ENCODE measurements at regions not wholly inside any gene's neighbourhood (a gene's known extent, or its start where the extent isn't known, plus 50 kb on each side); places are given as distances from the start of the nearest gene placed in this dataset.

DNA sequence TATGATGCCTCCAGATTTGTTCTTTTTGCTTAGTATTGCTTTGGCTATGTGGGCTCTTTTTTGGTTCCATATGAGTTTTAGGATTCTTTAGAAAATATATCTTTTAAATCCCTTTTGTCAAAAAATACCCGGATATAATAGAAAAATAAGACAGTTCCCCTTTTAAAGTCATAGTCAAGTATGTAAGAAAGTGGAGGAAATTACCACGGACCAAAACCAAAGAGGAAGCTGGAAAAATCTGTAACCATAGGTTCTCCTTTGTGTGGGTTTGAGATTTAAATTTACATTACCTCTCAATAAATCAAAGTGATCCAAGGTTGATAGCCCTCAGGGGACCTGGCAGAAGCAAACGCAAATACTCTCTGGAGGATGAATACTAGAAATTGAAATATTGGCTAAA lies 58.3 kb upstream of the PACRGL start:
- no peak for ATAC-seq (ENCODE audit: low read depth)
- dilution Hi-C loops (cut with HindIII; ENCODE audit: low sequenced_read_pairs, unreplicated experiment), result no loop called here

More for the DNA sequence above, 58.3 kb upstream of the PACRGL start:
- H3K14ac ChIP-seq (replicated peaks; ENCODE audit: low read depth, low read length), result no peak overlapping the region
- CTCF ChIA-PET, result no interaction called here
- H4K91ac ChIP-seq (ENCODE audit: insufficient read depth, low read depth, low read length), result no peak overlapping the region
- H3K9me3 ChIP-seq (ENCODE audit: control insufficient read depth, insufficient read depth, low read length), result no peaks in the 10 kb centered on the region
- no peak overlapping the region for H2AFZ ChIP-seq (replicated peaks; ENCODE audit: low read length, poor library complexity)
- no peak overlapping the region for H3K4ac ChIP-seq (ENCODE audit: low read depth, low read length)
- no peak overlapping the region for H3K4me2 ChIP-seq (ENCODE audit: low read depth, low read length)
- no peaks in the 10 kb centered on the region for H3K4me1 ChIP-seq (ENCODE audit: control insufficient read depth, insufficient read depth, low read length)
- H3K56ac ChIP-seq (ENCODE audit: extremely low read depth, insufficient read depth, low read length), result no peak overlapping the region
- BruUV-seq (replicated peaks), result no TSS peak
- H3K18ac ChIP-seq (ENCODE audit: low read depth, low read length), result no peak overlapping the region
- WGBS, 2 experiments (ENCODE audit: extremely low coverage in 2 of 2, insufficient read length in 1 of 2), result no CpG with 5 or more reads among the region's 3 CpGs
- H2AK5ac ChIP-seq (ENCODE audit: low read depth, low read length), result no peak overlapping the region
- no peak overlapping the region for H4K5ac ChIP-seq (ENCODE audit: low read depth, low read length)
- POLR2A ChIA-PET (ENCODE audit: unreplicated experiment), result no interaction called here
- no peak overlapping the region for H2BK120ac ChIP-seq (ENCODE audit: low read depth, low read length)
- DNase-seq, result no peak
- no peaks in the 10 kb centered on the region for H3K79me1 ChIP-seq (ENCODE audit: low read depth in 1 of 2, low read length in 2 of 2)
- in situ Hi-C loops (cut with MboI; ENCODE audit: low sequenced_read_pairs) (no loop called here), intact Hi-C loops (cut with micrococcal nuclease) (no loop called here)
- no peak overlapping the region for H3K27ac ChIP-seq (ENCODE audit: insufficient read depth, low read length)
- H4K20me1 ChIP-seq (ENCODE audit: insufficient read depth, low read length), result no peaks in the 10 kb centered on the region
- H2BK15ac ChIP-seq (ENCODE audit: low read depth, low read length), result no peak overlapping the region
- H3K36me3 ChIP-seq (ENCODE audit: control insufficient read depth, insufficient read depth, low read length), result no peaks in the 10 kb centered on the region
- no peaks in the 10 kb centered on the region for H3K27me3 ChIP-seq (ENCODE audit: control insufficient read depth, insufficient read depth, low read length)
- H4K8ac ChIP-seq (ENCODE audit: low read depth in 2 of 2, low read length in 2 of 2), result no peak overlapping the region
- H3K4me3 ChIP-seq (ENCODE audit: insufficient read depth, low read depth, low read length), result no peak overlapping the region
- H3K9ac ChIP-seq (ENCODE audit: low read depth, low read length), result no peak overlapping the region
- H2AK9ac ChIP-seq (replicated peaks; ENCODE audit: low read depth, low read length, poor library complexity), result no peak overlapping the region
- TF ChIP-seq CEBPB (IDR thresholded peaks at IDR 0.05; ENCODE audit: low read depth, low read length) (no peak), SMC3 (IDR thresholded peaks at IDR 0.05; ENCODE audit: low read depth, low read length) (no peak), RAD21 (IDR thresholded peaks at IDR 0.05; ENCODE audit: low read length) (no peak), NFE2L2 (IDR thresholded peaks at IDR 0.05; ENCODE audit: low read depth, low read length) (no peak), RFX5 (IDR thresholded peaks at IDR 0.05; ENCODE audit: low read depth, low read length) (no peak), RCOR1 (IDR thresholded peaks at IDR 0.05; ENCODE audit: insufficient replicate concordance, low read length) (no peak), MAZ (IDR thresholded peaks at IDR 0.05; ENCODE audit: borderline replicate concordance, low read depth, low read length) (no peak), POLR2A (IDR thresholded peaks at IDR 0.05; ENCODE audit: low read depth, low read length) (no peak), FOS (IDR thresholded peaks at IDR 0.05; ENCODE audit: low read depth, low read length) (no peak), BHLHE40 (IDR thresholded peaks at IDR 0.05; ENCODE audit: low read depth, low read length) (no peak), MXI1 (IDR thresholded peaks at IDR 0.05; ENCODE audit: borderline replicate concordance, low read depth, low read length) (no peak)
- TF ChIP-seq, protein P1, sequence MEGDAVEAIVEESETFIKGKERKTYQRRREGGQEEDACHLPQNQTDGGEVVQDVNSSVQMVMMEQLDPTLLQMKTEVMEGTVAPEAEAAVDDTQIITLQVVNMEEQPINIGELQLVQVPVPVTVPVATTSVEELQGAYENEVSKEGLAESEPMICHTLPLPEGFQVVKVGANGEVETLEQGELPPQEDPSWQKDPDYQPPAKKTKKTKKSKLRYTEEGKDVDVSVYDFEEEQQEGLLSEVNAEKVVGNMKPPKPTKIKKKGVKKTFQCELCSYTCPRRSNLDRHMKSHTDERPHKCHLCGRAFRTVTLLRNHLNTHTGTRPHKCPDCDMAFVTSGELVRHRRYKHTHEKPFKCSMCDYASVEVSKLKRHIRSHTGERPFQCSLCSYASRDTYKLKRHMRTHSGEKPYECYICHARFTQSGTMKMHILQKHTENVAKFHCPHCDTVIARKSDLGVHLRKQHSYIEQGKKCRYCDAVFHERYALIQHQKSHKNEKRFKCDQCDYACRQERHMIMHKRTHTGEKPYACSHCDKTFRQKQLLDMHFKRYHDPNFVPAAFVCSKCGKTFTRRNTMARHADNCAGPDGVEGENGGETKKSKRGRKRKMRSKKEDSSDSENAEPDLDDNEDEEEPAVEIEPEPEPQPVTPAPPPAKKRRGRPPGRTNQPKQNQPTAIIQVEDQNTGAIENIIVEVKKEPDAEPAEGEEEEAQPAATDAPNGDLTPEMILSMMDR (conservative IDR thresholded peaks at IDR 0.05; ENCODE audit: low read depth, low read length), result no peak
- H3K23ac ChIP-seq (ENCODE audit: low read depth, low read length), result no peak overlapping the region
- H2BK20ac ChIP-seq (ENCODE audit: low read depth, low read length), result no peak overlapping the region
- no peak overlapping the region for H2BK5ac ChIP-seq (ENCODE audit: low read depth, low read length, poor library complexity, severe bottlenecking)
- no peaks in the 10 kb centered on the region for H3K9me1 ChIP-seq (ENCODE audit: insufficient read depth, low read length)
